ENCODE measurements at regions not wholly inside any gene's neighbourhood (a gene's known extent, or its start where the extent isn't known, plus 50 kb on each side); places are given as distances from the start of the nearest gene placed in this dataset.

- no peak for TF ChIP-seq SPI1 (IDR thresholded peaks at IDR 0.05; ENCODE audit: borderline replicate concordance, low read depth)
- peak; percentile 83 for TF ChIP-seq CTCF (IDR thresholded peaks at IDR 0.05; ENCODE audit: insufficient read depth, low read length)
- TF ChIP-seq POLR2AphosphoS5 (IDR thresholded peaks at IDR 0.05; ENCODE audit: low read depth), result no peak
- TF ChIP-seq GABPA (IDR thresholded peaks at IDR 0.05; ENCODE audit: low read depth), result no peak
These were observed 525.5 kb upstream of the CFAP20DC start for GRCh38 chr3:59575113-59576001.

Measured in HL-60 (cell line).